Uterus (tissue), 2 donors: ENCODE measurements at regions not wholly inside any gene's neighbourhood (a gene's known extent, or its start where the extent isn't known, plus 50 kb on each side); places are given as distances from the start of the nearest gene placed in this dataset.

Experiments used
- POLR2A ChIP-seq, 2 donors: fragments of 450-650 bp; IDR thresholded peaks; one replicate each; pipeline ENCODE4 v1.6.1; 2016; ENCODE audit warnings: antibody characterized with exemption in 2 of 2, mild to moderate bottlenecking in 1 of 2, moderate library complexity in 1 of 2
- TF ChIP-seq, protein P1 (sequence below), 4 experiments: fragments of 200-600 bp in 2 of 4; fragments of 450-650 bp in 2 of 4; sonication (generic) in 2 of 4; IDR thresholded peaks; one replicate each; pipeline ENCODE4 v1.5.1; 2016 to 2019; ENCODE audit warnings: antibody characterized with exemption in 4 of 4, mild to moderate bottlenecking in 2 of 4, moderate library complexity in 1 of 4

- TF ChIP-seq, protein P1, sequence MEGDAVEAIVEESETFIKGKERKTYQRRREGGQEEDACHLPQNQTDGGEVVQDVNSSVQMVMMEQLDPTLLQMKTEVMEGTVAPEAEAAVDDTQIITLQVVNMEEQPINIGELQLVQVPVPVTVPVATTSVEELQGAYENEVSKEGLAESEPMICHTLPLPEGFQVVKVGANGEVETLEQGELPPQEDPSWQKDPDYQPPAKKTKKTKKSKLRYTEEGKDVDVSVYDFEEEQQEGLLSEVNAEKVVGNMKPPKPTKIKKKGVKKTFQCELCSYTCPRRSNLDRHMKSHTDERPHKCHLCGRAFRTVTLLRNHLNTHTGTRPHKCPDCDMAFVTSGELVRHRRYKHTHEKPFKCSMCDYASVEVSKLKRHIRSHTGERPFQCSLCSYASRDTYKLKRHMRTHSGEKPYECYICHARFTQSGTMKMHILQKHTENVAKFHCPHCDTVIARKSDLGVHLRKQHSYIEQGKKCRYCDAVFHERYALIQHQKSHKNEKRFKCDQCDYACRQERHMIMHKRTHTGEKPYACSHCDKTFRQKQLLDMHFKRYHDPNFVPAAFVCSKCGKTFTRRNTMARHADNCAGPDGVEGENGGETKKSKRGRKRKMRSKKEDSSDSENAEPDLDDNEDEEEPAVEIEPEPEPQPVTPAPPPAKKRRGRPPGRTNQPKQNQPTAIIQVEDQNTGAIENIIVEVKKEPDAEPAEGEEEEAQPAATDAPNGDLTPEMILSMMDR (IDR thresholded peaks at IDR 0.05), result no peak
- TF ChIP-seq POLR2A (IDR thresholded peaks at IDR 0.05), result no peak
These were observed 544.4 kb downstream of the IPMK start for GRCh38 chr10:57723305-57723704.
